GM12872 (cell line): ENCODE measurements at regions not wholly inside any gene's neighbourhood (a gene's known extent, or its start where the extent isn't known, plus 50 kb on each side); places are given as distances from the start of the nearest gene placed in this dataset.

Source experiments
- TF ChIP-seq, protein P1 (sequence below): IDR thresholded peaks from 3 replicates; pipeline ENCODE4 v1.5.1; 2011; ENCODE audit warnings: low read depth, mild to moderate bottlenecking, low read length, moderate library complexity; ENCODE audit not compliant: insufficient read depth

DNA sequence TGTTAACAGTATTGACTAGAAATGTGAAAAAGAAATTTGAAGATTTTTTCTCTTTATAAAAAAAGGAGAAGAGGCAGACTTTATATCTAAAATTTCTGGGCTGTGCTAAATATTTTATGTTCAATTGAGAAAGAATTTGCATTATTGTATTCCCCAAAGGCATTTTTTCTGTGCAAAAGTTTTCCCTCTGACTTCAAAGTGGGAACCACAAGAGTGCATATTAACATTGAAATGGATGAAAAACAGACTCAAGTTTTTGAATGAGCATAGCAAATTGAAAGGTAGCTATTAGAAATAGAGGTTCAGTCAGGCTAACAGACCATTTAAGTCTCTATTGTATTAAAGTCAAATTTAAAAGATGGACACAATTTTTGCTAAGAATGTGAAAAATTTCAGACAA lies 95.2 kb downstream of the RASSF9 start:
- TF ChIP-seq, protein P1, sequence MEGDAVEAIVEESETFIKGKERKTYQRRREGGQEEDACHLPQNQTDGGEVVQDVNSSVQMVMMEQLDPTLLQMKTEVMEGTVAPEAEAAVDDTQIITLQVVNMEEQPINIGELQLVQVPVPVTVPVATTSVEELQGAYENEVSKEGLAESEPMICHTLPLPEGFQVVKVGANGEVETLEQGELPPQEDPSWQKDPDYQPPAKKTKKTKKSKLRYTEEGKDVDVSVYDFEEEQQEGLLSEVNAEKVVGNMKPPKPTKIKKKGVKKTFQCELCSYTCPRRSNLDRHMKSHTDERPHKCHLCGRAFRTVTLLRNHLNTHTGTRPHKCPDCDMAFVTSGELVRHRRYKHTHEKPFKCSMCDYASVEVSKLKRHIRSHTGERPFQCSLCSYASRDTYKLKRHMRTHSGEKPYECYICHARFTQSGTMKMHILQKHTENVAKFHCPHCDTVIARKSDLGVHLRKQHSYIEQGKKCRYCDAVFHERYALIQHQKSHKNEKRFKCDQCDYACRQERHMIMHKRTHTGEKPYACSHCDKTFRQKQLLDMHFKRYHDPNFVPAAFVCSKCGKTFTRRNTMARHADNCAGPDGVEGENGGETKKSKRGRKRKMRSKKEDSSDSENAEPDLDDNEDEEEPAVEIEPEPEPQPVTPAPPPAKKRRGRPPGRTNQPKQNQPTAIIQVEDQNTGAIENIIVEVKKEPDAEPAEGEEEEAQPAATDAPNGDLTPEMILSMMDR = no peak

DNA sequence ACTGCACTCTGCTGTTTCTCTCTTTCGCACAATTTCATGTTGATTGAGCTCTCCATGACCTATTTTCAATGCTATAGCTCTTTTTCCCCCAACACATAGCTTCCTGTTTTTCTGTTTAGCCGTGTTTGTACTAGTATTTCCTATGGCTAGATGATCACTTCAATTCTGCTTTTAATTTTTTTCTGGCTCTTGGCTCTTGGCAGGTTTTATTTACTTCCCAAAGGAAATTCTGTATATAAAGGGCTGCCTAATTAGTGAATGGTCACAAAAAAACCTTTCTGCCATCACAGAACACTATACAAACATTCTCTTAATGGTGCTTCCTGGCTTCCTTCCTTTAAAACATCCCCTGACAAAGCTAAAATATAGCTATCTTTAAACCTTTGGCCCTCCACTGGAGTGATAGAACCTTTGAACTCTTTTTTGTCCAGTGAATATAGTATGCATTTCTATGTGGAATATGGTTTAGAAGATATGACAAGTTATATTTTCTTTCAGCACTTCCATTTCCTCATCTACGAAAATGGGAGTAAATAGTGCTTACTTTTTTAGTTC lies 88.2 kb downstream of the RASSF9 start:
- TF ChIP-seq, protein P1 = no peak
